H1 (cell line): ENCODE measurements at regions not wholly inside any gene's neighbourhood (a gene's known extent, or its start where the extent isn't known, plus 50 kb on each side); places are given as distances from the start of the nearest gene placed in this dataset.

Experiments
- CTBP2 ChIP-seq: IDR thresholded peaks from 2 replicates; pipeline ENCODE4 v1.7.0; 2011; ENCODE audit warnings: borderline replicate concordance, mild to moderate bottlenecking, moderate library complexity, mixed read lengths, low read length; ENCODE audit not compliant: insufficient read depth, insufficient read length
- EP300 ChIP-seq, 2 experiments: IDR thresholded peaks; 1 replicate in 1 of 2; 2 replicates in 1 of 2; pipeline ENCODE4 v1.6.1; 2011 to 2012; ENCODE audit warnings: low read depth in 2 of 2, low read length in 2 of 2, mild to moderate bottlenecking in 2 of 2, borderline replicate concordance in 1 of 2, inconsistent platforms in 1 of 2, moderate library complexity in 1 of 2
- POLR2A ChIP-seq, 2 experiments: IDR thresholded peaks; 1 replicate in 1 of 2; 2 replicates in 1 of 2; pipeline ENCODE4 v1.6.1; 2011; ENCODE audit warnings: low read depth in 2 of 2, low read length in 2 of 2, mild to moderate bottlenecking in 2 of 2; ENCODE audit errors: control extremely low read depth in 1 of 2
- POLR2AphosphoS5 ChIP-seq: IDR thresholded peaks from 2 replicates; pipeline ENCODE4 v1.6.1; 2011; ENCODE audit warnings: low read depth, low read length
- SRF ChIP-seq: IDR thresholded peaks from 2 replicates; pipeline ENCODE4 v1.6.1; 2011; ENCODE audit warnings: mild to moderate bottlenecking, low read depth, low read length, moderate library complexity
- TCF12 ChIP-seq: IDR thresholded peaks from 2 replicates; pipeline ENCODE4 v1.6.1; 2011; ENCODE audit warnings: low read depth, mild to moderate bottlenecking, low read length
- YY1 ChIP-seq: IDR thresholded peaks from 2 replicates; pipeline ENCODE4 v1.6.1; 2011; ENCODE audit warnings: low read depth, mild to moderate bottlenecking, low read length
- TF ChIP-seq, protein P1 (sequence below), 3 experiments: IDR thresholded peaks; 1 replicate in 2 of 3; 2 replicates in 1 of 3; pipeline versions ENCODE4 v1.5.1 to v1.6.1; 2011; ENCODE audit warnings: low read length in 3 of 3, mild to moderate bottlenecking in 3 of 3, inconsistent platforms in 2 of 3, low read depth in 1 of 3, moderate library complexity in 1 of 3; ENCODE audit not compliant: insufficient read depth in 1 of 3; ENCODE audit errors: control extremely low read depth in 1 of 3

DNA sequence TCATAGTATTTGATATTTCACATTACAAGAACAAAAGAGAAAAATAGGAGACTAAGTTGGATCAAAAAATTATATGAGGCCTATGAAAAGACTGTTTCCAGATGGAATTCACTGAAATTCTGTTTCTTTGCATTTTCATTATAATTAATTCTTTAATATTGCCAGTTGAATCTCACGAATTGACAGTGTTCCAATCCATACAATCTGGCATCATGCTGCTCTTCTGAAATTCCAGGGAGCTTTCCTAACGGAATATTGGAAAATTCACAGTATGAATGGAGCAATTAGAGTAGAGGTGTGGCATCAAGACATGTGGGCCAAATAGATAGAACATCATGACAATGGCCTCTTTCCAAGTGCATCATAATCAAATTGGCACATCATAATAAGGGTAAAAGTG, 1178.9 kb upstream of the WWC1 start:
- TF ChIP-seq, protein P1, sequence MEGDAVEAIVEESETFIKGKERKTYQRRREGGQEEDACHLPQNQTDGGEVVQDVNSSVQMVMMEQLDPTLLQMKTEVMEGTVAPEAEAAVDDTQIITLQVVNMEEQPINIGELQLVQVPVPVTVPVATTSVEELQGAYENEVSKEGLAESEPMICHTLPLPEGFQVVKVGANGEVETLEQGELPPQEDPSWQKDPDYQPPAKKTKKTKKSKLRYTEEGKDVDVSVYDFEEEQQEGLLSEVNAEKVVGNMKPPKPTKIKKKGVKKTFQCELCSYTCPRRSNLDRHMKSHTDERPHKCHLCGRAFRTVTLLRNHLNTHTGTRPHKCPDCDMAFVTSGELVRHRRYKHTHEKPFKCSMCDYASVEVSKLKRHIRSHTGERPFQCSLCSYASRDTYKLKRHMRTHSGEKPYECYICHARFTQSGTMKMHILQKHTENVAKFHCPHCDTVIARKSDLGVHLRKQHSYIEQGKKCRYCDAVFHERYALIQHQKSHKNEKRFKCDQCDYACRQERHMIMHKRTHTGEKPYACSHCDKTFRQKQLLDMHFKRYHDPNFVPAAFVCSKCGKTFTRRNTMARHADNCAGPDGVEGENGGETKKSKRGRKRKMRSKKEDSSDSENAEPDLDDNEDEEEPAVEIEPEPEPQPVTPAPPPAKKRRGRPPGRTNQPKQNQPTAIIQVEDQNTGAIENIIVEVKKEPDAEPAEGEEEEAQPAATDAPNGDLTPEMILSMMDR (IDR thresholded peaks at IDR 0.05; ENCODE audit: control extremely low read depth in 1 of 3, insufficient read depth in 1 of 3, low read depth in 1 of 3, low read length in 3 of 3): no peak
- TF ChIP-seq EP300 (IDR thresholded peaks at IDR 0.05; ENCODE audit: borderline replicate concordance in 1 of 2, low read depth in 2 of 2, low read length in 2 of 2): no peak
- TF ChIP-seq CTBP2: no peak
- no peak for TF ChIP-seq YY1
- no peak for TF ChIP-seq SRF
- TF ChIP-seq POLR2AphosphoS5: no peak
- no peak for TF ChIP-seq POLR2A (IDR thresholded peaks at IDR 0.05; ENCODE audit: control extremely low read depth in 1 of 2, low read depth in 2 of 2, low read length in 2 of 2)
- no peak for TF ChIP-seq TCF12
